Urinary bladder (tissue), 3 donors: ENCODE measurements at regions not wholly inside any gene's neighbourhood (a gene's known extent, or its start where the extent isn't known, plus 50 kb on each side); places are given as distances from the start of the nearest gene placed in this dataset.

Source experiments
- DNase-seq: peaks from one replicate; pipeline ENCODE4 v3.0.0-alpha.2; 2015; ENCODE audit errors: extremely low spot score
- H3K27ac ChIP-seq: one replicate; pipeline ENCODE4 v1.5.1; 2013; ENCODE audit warnings: low read depth, mild to moderate bottlenecking, moderate library complexity
- H3K36me3 ChIP-seq: one replicate; pipeline ENCODE4 v1.6.1; 2013; ENCODE audit warnings: mild to moderate bottlenecking, moderate library complexity; ENCODE audit not compliant: insufficient read depth
- H3K4me1 ChIP-seq: one replicate; pipeline ENCODE4 v1.6.1; 2013; ENCODE audit warnings: mild to moderate bottlenecking, moderate library complexity; ENCODE audit not compliant: insufficient read depth
- H3K4me3 ChIP-seq: one replicate; pipeline ENCODE4 v1.5.1; 2013; ENCODE audit warnings: low read depth, low read length
- WGBS: extraction: QIAGEN DNeasy Blood & Tissue Kit; methylation state at CpG from one replicate; pipeline ENCODE4 v1.1.7; 2013; 5-methylcytosine and 5-hydroxymethylcytosine counted together
- donor health status: healthy with polysubstance abuse.
- donor health status: healthy.

DNA sequence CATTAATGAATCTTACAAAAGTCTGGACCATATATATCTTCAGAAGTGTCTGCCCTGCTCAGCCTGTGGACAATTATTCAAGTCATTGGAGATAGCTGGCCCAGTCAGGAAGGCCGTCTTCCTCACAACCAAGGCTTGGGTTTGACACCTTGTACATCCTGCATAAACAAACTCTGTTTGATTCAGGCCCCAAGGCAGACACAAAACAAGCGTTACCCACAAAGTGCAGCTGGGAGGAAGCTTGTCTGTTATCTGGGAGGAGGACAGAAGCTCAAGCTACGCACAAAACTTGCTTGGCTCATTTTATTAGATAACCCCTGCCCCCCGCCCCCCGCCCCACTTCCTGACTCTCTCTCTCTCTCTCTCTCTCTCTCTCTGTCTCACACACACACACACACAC is 166.9 kb upstream of the WDR11 start:
- Histone ChIP-seq H3K36me3 (no peaks in the 10 kb centered on the region), H3K4me1 (no peaks in the 10 kb centered on the region), H3K27ac (no peak overlapping the region), H3K4me3 (no peak overlapping the region)
- no peak for DNase-seq
- WGBS = 7% methylated on average over 5 of the region's 5 CpGs

- no peak overlapping the region for H3K27ac ChIP-seq
- WGBS = 43% methylated on average over 4 of the region's 4 CpGs
- DNase-seq = no peak
- H3K4me1 ChIP-seq = no peaks in the 10 kb centered on the region
- no peak overlapping the region for H3K4me3 ChIP-seq
- H3K36me3 ChIP-seq = no peaks in the 10 kb centered on the region
Measured at GRCh38 chr10:120685136-120685535, 166.0 kb upstream of the WDR11 start.

GRCh38 chr10:120688928-120689327 is 162.2 kb upstream of the WDR11 start:
- WGBS = 91% methylated on average over 1 of the region's 1 CpG
- Histone ChIP-seq H3K36me3 (no peaks in the 10 kb centered on the region), H3K4me1 (no peaks in the 10 kb centered on the region), H3K27ac (no peak overlapping the region), H3K4me3 (no peak overlapping the region)
- DNase-seq = no peak

DNA sequence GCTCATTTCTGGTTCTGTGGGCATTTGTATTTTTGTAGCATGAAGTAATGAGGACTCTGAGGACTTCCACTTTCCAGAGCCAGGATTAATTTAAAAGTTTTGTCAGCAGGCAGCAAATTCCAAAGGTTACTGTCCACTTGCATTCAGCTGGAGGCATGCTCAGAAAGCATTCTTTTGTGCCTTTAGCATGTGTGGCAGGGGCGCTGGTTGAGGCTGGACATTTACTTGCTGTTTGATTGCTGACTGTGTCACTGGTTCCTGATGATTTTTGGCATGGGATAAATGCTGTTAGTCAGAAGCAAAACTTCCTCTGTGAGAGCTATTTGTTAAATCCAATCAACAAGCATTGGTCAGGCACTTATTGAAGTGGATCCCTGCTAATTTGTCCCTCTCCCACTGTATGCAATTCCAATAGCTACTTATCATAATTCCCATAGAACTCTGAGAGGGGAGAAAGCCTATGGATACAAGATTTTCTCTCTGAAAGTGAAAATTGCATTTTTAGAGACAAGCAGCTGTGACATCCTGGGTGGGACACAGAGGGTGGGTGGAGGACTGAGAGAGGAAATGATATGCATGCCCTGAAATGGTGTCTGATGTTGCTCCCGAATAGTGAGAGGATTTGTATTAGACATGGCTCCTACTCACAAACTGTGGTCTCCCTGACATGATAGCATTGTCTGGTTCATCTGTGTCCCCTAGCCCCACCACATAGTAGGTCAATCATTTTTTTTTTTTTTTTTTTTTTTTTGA is 161.2 kb upstream of the WDR11 start:
- 88% methylated on average over 2 of the region's 2 CpGs for WGBS
- H3K4me1 ChIP-seq = no peaks in the 10 kb centered on the region
- no peaks in the 10 kb centered on the region for H3K36me3 ChIP-seq

GRCh38 chr10:120691625-120692024 is 159.5 kb upstream of the WDR11 start:
- H3K4me3 ChIP-seq = no peak overlapping the region
- 74% methylated on average over 3 of the region's 3 CpGs for WGBS

More for the DNA sequence above, 161.2 kb upstream of the WDR11 start:
- no peak for DNase-seq
- no peak overlapping the region for H3K27ac ChIP-seq
- no peak overlapping the region for H3K4me3 ChIP-seq

GRCh38 chr10:120700426-120700825 is 150.7 kb upstream of the WDR11 start:
- Histone ChIP-seq H3K27ac (no peak overlapping the region), H3K4me3 (no peak overlapping the region), H3K4me1 (no peaks in the 10 kb centered on the region), H3K36me3 (no peaks in the 10 kb centered on the region)
- DNase-seq = no peak
- WGBS = 70% methylated on average over 2 of the region's 2 CpGs

More at GRCh38 chr10:120691625-120692024, 159.5 kb upstream of the WDR11 start:
- Histone ChIP-seq H3K27ac (no peak overlapping the region), H3K4me1 (no peaks in the 10 kb centered on the region), H3K36me3 (no peaks in the 10 kb centered on the region)
- no peak for DNase-seq

DNA sequence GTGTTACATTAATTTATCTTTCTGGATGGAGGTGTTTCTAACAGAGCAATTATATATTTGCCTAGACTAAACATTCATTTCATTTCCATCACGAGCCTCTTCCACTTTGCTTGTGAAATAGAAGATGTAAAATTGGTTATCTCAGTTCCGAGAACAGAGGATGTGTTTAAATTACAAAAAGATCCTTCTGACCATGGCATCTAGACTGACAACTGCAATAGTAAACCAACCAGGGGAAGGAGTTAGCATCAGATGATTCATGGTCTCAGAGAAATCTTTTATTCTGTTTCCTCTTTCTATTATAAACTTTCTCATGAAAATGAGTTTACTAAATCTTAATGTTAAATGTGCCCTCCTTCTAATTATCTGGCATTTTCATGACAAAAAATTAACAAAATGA is 149.8 kb upstream of the WDR11 start:
- 56% methylated on average over 2 of the region's 2 CpGs for WGBS
- Histone ChIP-seq H3K36me3 (no peaks in the 10 kb centered on the region), H3K27ac (no peak overlapping the region), H3K4me3 (no peak overlapping the region), H3K4me1 (no peaks in the 10 kb centered on the region)
- DNase-seq = no peak

DNA sequence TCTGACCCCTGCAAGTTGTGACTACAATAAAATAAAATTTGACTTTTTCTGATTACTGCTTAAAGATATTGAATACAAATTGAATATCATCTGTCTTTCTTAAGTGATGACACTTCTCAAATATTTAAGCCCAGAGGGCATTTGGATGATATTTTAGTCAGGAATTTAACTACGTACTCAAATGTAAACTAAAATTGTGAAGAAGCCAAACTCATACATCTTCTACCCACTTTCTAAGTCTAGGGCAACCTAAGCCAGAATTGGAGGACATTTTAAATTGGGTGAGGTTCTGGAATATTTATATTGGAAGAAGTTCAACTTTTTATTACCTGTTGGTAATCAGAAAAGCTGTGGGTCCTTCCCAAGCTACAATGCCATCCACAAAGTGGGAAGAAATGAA is 149.1 kb upstream of the WDR11 start:
- Histone ChIP-seq H3K4me1 (no peaks in the 10 kb centered on the region), H3K36me3 (no peaks in the 10 kb centered on the region), H3K4me3 (no peak overlapping the region), H3K27ac (no peak overlapping the region)
- WGBS = 59% methylated on average over 1 of the region's 1 CpG
- no peak for DNase-seq

GRCh38 chr10:120705309-120705708 is 145.9 kb upstream of the WDR11 start:
- H3K4me3 ChIP-seq = no peak overlapping the region
- no peak for DNase-seq
- WGBS = 71% methylated on average over 4 of the region's 4 CpGs
- H3K4me1 ChIP-seq = no peaks in the 10 kb centered on the region
- no peaks in the 10 kb centered on the region for H3K36me3 ChIP-seq
- H3K27ac ChIP-seq = no peak overlapping the region

DNA sequence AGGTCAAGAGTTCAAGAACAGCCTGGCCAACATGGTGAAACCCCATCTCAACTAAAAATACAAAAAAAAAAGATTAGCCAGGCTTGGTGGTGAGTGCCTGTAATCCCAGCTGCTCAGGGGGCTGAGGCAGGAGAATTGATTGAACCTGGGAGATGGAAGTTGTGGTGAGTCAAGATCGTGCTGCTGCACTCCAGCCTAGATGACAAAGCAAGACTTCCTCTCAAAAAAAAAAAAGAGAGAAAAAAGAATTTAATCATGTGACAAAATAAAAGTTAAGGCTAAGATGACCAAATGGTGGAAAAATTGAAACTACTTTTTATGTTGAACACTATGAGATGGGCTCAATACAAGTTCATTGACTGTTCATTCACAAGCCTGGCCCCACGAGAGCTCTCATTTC is 141.1 kb upstream of the WDR11 start:
- H3K4me3 ChIP-seq = no peak overlapping the region
- no peaks in the 10 kb centered on the region for H3K4me1 ChIP-seq
- no peaks in the 10 kb centered on the region for H3K36me3 ChIP-seq
- no peak for DNase-seq
- no peak overlapping the region for H3K27ac ChIP-seq
- 70% methylated on average over 2 of the region's 2 CpGs for whole genome bisulfite sequencing

- no peaks in the 10 kb centered on the region for H3K4me1 ChIP-seq
- DNase-seq = no peak
- no peaks in the 10 kb centered on the region for H3K36me3 ChIP-seq
- WGBS = 78% methylated on average over 5 of the region's 5 CpGs
- H3K4me3 ChIP-seq = no peak overlapping the region
- no peak overlapping the region for H3K27ac ChIP-seq
Measured at GRCh38 chr10:120711860-120712259, 139.3 kb upstream of the WDR11 start.

- H3K4me1 ChIP-seq = no peaks in the 10 kb centered on the region
- no peak for DNase-seq
- H3K4me3 ChIP-seq = no peak overlapping the region
- 32% methylated on average over 2 of the region's 2 CpGs for WGBS
- H3K36me3 ChIP-seq = no peaks in the 10 kb centered on the region
- no peak overlapping the region for H3K27ac ChIP-seq
Measured at GRCh38 chr10:120713573-120714205, 137.5 kb upstream of the WDR11 start.

- H3K4me3 ChIP-seq = no peak overlapping the region
- DNase-seq = no peak
- WGBS = 54% methylated on average over 3 of the region's 3 CpGs
- no peaks in the 10 kb centered on the region for H3K4me1 ChIP-seq
- H3K27ac ChIP-seq = no peak overlapping the region
- no peaks in the 10 kb centered on the region for H3K36me3 ChIP-seq
Measured at GRCh38 chr10:120715171-120715570, 136.0 kb upstream of the WDR11 start.

DNA sequence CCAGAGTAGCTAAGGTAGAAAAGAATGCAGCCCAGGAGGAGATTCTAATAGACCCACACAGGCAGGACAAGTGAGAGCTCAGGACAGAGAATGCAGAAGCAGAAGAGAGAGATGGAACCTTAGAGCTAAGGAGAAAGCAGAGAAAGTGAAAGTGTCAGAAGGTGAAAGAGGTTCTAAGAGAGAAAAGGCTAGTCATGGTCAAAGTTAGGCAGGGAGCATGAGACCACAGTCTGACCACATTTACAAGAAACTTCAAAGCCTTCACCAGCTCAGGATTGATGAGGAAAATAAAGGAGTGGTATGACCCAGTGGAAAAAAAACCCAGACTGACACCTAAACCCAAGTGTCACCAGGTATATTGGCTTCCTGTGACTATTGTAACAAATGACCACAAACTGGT is 131.8 kb upstream of the WDR11 start:
- H3K36me3 ChIP-seq = no peaks in the 10 kb centered on the region
- H3K27ac ChIP-seq = no peak overlapping the region
- H3K4me1 ChIP-seq = no peaks in the 10 kb centered on the region
- H3K4me3 ChIP-seq = no peak overlapping the region
- no peak for DNase-seq
